ENCODE measurements at regions not wholly inside any gene's neighbourhood (a gene's known extent, or its start where the extent isn't known, plus 50 kb on each side); places are given as distances from the start of the nearest gene placed in this dataset.

GRCh38 chr2:204197336-204198005 lies 260.9 kb downstream of the ICOS start:
- Histone ChIP-seq H4K20me1 (ENCODE audit: low read depth, low read length) (no peaks in the 10 kb centered on the region), H3K9me3 (ENCODE audit: insufficient read depth, low read length) (no peaks in the 10 kb centered on the region), H3F3A (ENCODE audit: insufficient read depth) (no peaks in the 10 kb centered on the region), H3K27ac (ENCODE audit: low read depth, low read length) (no peak overlapping the region), H3K4me3 (ENCODE audit: insufficient read depth, low read length, poor library complexity, severe bottlenecking) (no peak overlapping the region), H3K9ac (ENCODE audit: low read length) (no peak overlapping the region), H3K4me2 (ENCODE audit: low read depth, low read length, poor library complexity, severe bottlenecking) (no peak overlapping the region), H3K79me2 (ENCODE audit: insufficient read depth, low read length) (no peaks in the 10 kb centered on the region), H3K36me3 (ENCODE audit: low read length) (no peaks in the 10 kb centered on the region), H2AFZ (ENCODE audit: low read depth, low read length, severe bottlenecking) (no peak overlapping the region), H3K9me2 (replicated peaks; ENCODE audit: insufficient read depth, low read length) (no peaks in the 10 kb centered on the region), H3K27me3 (ENCODE audit: low read length) (no peaks in the 10 kb centered on the region)
- TF ChIP-seq CTCF (IDR thresholded peaks at IDR 0.05; ENCODE audit: insufficient read depth, low read length, poor library complexity, severe bottlenecking) (no peak), EZH2phosphoT487 (conservative IDR thresholded peaks at IDR 0.05; ENCODE audit: low read length) (no peak)

GRCh38 chr2:204199357-204199756 lies 262.8 kb downstream of the ICOS start:
- TF ChIP-seq EZH2phosphoT487 (conservative IDR thresholded peaks at IDR 0.05; ENCODE audit: low read length) (no peak), CTCF (IDR thresholded peaks at IDR 0.05; ENCODE audit: insufficient read depth, low read length, poor library complexity, severe bottlenecking) (no peak)
- Histone ChIP-seq H3K36me3 (ENCODE audit: low read length) (no peaks in the 10 kb centered on the region), H3F3A (ENCODE audit: insufficient read depth) (no peaks in the 10 kb centered on the region), H3K79me2 (ENCODE audit: insufficient read depth, low read length) (no peaks in the 10 kb centered on the region), H3K9ac (ENCODE audit: low read length) (no peak overlapping the region), H3K9me2 (replicated peaks; ENCODE audit: insufficient read depth, low read length) (no peaks in the 10 kb centered on the region), H2AFZ (ENCODE audit: low read depth, low read length, severe bottlenecking) (no peak overlapping the region), H3K4me3 (ENCODE audit: insufficient read depth, low read length, poor library complexity, severe bottlenecking) (no peak overlapping the region), H3K27ac (ENCODE audit: low read depth, low read length) (no peak overlapping the region), H3K4me2 (ENCODE audit: low read depth, low read length, poor library complexity, severe bottlenecking) (no peak overlapping the region), H3K27me3 (ENCODE audit: low read length) (no peaks in the 10 kb centered on the region), H4K20me1 (ENCODE audit: low read depth, low read length) (no peaks in the 10 kb centered on the region), H3K9me3 (ENCODE audit: insufficient read depth, low read length) (no peaks in the 10 kb centered on the region)

- TF ChIP-seq EZH2phosphoT487 (conservative IDR thresholded peaks at IDR 0.05; ENCODE audit: low read length) (no peak), CTCF (IDR thresholded peaks at IDR 0.05; ENCODE audit: insufficient read depth, low read length, poor library complexity, severe bottlenecking) (no peak)
- Histone ChIP-seq H4K20me1 (ENCODE audit: low read depth, low read length) (no peaks in the 10 kb centered on the region), H3K27ac (ENCODE audit: low read depth, low read length) (no peak overlapping the region), H3K9me3 (ENCODE audit: insufficient read depth, low read length) (no peaks in the 10 kb centered on the region), H3K4me3 (ENCODE audit: insufficient read depth, low read length, poor library complexity, severe bottlenecking) (no peak overlapping the region), H3K9ac (ENCODE audit: low read length) (no peak overlapping the region), H2AFZ (ENCODE audit: low read depth, low read length, severe bottlenecking) (no peak overlapping the region), H3K4me2 (ENCODE audit: low read depth, low read length, poor library complexity, severe bottlenecking) (no peak overlapping the region), H3F3A (ENCODE audit: insufficient read depth) (no peaks in the 10 kb centered on the region), H3K27me3 (ENCODE audit: low read length) (no peaks in the 10 kb centered on the region), H3K9me2 (replicated peaks; ENCODE audit: insufficient read depth, low read length) (no peaks in the 10 kb centered on the region), H3K79me2 (ENCODE audit: insufficient read depth, low read length) (no peaks in the 10 kb centered on the region), H3K36me3 (ENCODE audit: low read length) (no peaks in the 10 kb centered on the region)
Measured at GRCh38 chr2:204201507-204201906, 264.9 kb downstream of the ICOS start.
